ENCODE measurements at regions not wholly inside any gene's neighbourhood (a gene's known extent, or its start where the extent isn't known, plus 50 kb on each side); places are given as distances from the start of the nearest gene placed in this dataset.

GRCh38 chr12:105485321-105485910 lies 154.9 kb downstream of the C12orf75 start:
- TF ChIP-seq CTCF (IDR thresholded peaks at IDR 0.05; ENCODE audit: insufficient read depth, low read length, poor library complexity, severe bottlenecking) = no peak
- no peak for TF ChIP-seq EZH2phosphoT487 (conservative IDR thresholded peaks at IDR 0.05; ENCODE audit: low read length)
